Activated gamma-delta T cell (primary cell): ENCODE measurements at regions not wholly inside any gene's neighbourhood (a gene's known extent, or its start where the extent isn't known, plus 50 kb on each side); places are given as distances from the start of the nearest gene placed in this dataset.

ENCODE experiments used
- DNase-seq: peaks from one replicate; lab custom pipeline; 2025; lab: John Stamatoyannopoulos, UW

DNA sequence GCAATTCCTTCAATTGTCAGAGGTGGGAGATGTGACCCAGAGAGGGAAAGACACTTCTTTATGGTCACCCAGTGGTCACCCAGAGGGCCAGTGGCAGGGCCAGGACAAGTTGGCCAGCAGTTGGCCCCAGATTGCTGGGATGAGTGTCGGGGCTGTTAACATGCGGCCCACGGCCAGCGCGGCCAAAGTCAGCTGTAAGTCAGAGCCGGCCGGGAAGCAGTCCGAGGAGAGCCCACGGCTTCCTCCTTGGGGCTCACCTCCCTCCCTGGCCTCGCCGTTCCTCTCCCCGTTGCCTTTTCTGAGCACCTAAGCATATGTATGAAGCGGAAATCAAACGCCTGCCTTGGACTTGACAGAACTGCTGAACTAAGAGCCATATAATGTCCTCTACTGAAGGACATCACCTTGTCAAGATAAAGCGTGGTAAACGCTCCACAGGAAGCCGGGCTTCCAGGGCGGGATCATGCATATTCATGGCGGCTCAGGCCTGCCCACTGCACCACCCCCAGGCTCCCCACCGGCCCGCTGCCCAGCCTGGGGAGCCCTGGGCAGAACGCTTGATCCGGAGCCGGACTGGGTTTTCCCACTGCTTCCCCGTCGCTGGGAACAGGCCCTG lies 245.4 kb upstream of the POU3F1 start:
- no peak for DNase-seq

- no peak for DNase-seq
Observed at GRCh38 chr1:38291336-38291735, 244.7 kb upstream of the POU3F1 start.

- no peak for DNase-seq
Observed at GRCh38 chr1:38289034-38289433, 242.4 kb upstream of the POU3F1 start.

- DNase-seq: no peak
Observed at GRCh38 chr1:38287547-38287946, 241.0 kb upstream of the POU3F1 start.

GRCh38 chr1:38287036-38287435 lies 240.4 kb upstream of the POU3F1 start:
- DNase-seq: no peak

GRCh38 chr1:38285807-38286530 lies 239.4 kb upstream of the POU3F1 start:
- no peak for DNase-seq

DNA sequence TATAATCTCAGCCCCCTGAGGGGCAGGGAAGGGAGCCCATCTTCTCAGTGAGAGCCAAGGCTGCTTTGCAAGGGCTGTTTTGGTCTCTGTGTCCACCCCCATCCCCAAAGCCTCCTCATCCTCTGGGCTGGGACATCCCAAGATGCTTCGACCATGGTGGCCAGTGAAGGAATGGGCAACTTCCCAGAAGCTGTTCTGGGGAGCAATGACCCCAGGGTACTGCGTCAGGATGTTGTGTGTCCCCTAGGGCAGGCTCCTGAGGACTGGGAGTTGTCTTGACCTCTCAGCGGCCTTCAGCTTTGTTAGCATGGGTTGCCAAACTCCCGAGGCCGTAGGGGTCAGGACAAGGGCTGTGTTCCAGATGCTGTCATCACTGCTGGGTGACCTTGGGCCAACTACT lies 238.4 kb upstream of the POU3F1 start:
- no peak for DNase-seq

- DNase-seq: no peak
Observed at GRCh38 chr1:38283696-38284470, 237.3 kb upstream of the POU3F1 start.

DNA sequence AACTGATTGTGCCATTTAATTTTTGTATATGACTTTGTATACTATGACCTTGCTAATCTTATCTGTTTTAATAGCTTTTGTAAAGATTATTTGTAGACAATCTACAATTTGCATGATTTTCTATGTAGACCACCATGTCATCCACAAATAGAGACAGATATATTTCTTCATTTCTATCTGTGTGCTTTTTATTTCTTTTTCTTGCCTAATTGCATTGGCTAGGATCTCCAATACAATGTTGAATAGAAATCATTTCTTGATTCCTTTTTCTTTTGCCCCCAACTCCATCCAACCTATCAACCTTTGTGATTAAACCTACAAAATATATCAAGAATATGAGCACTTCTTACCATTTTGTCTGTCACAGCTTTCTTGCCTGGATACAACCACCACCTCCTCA lies 232.6 kb upstream of the POU3F1 start:
- DNase-seq: no peak

DNA sequence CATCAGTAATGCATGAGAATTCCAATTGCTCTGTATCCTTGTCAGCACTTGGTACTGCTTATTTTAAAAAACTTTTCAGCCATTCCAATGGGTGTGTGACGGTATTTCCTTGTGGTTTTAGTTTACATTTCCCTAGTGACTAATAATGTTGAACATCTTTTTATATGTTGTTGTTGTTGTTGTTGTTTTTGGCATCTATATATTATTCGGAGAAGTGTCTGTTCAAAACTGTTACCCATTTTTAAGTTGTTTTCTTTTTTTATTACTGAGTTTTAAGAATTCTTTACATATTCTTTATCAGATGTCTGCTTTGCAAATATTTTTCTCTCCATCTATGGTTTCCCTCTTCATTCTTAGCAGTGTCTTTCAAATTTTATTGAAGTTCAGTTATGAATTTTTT lies 231.1 kb upstream of the POU3F1 start:
- DNase-seq: no peak

DNA sequence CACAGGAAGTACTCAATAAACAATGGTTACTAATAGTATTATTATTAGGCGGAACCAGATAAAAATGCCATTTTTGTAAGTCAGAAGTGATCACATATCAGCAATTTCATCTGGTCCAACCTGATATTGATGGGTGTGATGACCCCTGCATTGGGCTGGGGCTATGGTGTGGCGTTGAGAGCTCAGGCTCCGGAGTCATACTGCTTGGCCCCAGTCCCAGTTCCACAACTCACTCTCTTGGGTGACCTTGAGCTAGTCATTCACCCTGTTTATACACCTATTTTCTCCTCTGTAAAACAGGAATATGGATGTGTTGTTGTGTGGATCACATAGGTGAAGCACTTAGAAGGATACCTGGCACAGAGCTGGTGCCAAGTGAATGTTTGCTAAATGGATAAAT lies 229.4 kb upstream of the POU3F1 start:
- no peak for DNase-seq

DNA sequence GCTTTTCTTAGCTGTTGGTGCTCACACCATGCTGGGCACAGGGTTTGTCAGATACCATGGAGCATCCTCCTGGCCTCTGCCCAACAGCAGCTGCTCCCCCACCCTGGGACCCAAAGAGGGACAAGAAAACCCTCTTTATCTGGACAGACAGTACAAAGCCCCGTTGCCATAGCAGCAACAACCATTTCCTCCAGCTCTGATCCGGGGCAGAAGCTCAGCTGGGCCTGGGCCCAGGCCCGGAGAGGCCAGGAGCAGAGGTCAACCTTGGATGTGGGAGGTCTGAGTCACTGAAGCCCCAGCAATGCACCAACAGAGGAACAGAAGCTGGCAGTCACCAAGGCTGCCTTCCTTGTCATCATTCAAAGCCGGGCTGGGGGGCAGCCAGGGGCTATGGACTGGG lies 228.4 kb upstream of the POU3F1 start:
- DNase-seq: no peak

DNA sequence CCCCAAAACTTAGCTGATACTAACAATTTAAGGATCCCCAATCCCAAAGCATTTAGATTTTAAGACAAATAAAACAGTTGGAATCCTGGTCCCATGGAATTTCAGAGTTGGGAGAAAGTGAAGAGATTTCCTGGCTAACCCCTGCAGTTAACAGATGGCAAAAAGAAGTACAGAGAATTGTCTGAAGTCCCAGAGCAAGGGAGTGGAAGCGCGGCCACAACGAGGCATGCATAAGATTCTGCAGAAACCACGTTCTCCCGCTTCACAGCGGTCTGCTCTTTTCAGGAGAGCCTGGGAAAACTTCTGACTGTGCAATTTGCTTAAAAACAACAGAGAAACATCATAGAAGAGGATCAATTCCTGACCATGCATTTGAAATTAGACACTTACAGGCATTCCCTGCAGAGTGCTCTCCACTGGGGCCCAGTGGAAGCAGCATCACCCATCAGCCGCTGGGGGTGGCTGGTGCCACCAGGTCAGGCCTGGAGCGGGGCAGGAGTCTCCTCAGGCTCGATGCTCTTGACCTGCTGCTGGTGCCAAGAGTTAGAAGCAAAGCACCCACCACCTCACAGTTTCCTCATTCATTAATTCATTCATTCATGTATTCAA lies 226.7 kb upstream of the POU3F1 start:
- DNase-seq: no peak

GRCh38 chr1:38272515-38272914 lies 225.9 kb upstream of the POU3F1 start:
- DNase-seq: no peak

GRCh38 chr1:38270849-38271633 lies 224.4 kb upstream of the POU3F1 start:
- no peak for DNase-seq

DNA sequence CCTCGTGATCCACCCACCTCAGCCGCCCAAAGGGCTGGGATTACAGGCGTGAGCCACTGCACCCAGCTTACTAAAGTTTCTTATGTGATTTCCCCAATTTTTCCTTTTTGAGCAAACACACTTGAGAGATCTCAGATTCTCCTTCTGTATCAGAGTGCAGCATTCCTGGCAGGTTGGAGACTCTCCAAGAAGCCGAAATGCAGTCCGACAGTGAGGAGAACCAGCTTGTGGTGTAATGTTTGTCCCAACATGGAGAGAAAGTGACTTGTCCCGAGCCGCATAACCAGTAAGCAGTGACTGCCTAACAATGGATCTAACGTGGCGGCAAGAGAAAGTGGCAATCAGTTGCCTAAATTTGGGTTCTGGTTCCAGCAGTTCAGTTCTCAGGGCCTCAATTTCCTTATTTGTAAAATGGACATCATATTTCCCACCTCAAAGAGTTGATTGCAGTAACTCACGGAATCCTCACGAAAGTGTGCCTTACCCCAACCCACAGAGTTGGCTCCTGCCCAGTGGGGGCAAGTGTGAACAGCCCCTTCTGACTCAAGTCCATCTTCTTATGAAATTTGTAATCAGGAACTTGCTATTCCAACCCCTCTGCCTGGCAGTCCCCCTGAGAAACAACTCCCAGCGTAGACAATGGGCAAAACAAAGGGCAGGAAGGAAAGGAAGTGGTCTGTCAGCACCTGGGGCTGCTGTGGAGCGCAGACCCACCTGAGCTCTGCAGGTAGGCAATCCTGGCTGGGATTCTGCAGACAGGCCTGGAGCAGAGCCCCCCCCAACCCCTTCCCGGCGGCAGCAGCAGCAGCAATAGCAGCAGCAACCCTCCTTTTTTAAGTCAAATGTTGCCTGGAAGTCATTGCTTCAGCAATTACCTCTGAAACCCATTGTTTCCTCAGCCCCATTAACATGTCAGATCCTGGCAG lies 223.6 kb upstream of the POU3F1 start:
- no peak for DNase-seq

- no peak for DNase-seq
Observed at GRCh38 chr1:38268226-38268625, 221.6 kb upstream of the POU3F1 start.

GRCh38 chr1:38267037-38268036 lies 220.7 kb upstream of the POU3F1 start:
- DNase-seq: no peak

GRCh38 chr1:38266197-38266520 lies 219.6 kb upstream of the POU3F1 start:
- no peak for DNase-seq
